B cell (primary cell): ENCODE measurements at regions not wholly inside any gene's neighbourhood (a gene's known extent, or its start where the extent isn't known, plus 50 kb on each side); places are given as distances from the start of the nearest gene placed in this dataset.

ENCODE experiments used
- ATAC-seq: fragments of 200-7000 bp; cut with Tn5 transposase; one replicate; pipeline ENCODE4 v1.10.0; 2021; ENCODE audit warnings: low read depth, mild to moderate bottlenecking, moderate number of reproducible peaks, moderate library complexity
- CTCF ChIA-PET: fragments of 350-600 bp; sonication (Branson Sonifier 250); formaldehyde crosslinking; loops from one replicate; lab custom pipeline; 2021; ENCODE audit warnings: antibody characterized with exemption, inconsistent platforms; lab: Charles Lee
- POLR2A ChIA-PET: fragments of 350-600 bp; sonication (Branson Sonifier 250); formaldehyde crosslinking; loops from one replicate; lab custom pipeline; 2021; ENCODE audit warnings: antibody characterized with exemption; lab: Charles Lee
- DNase-seq: peaks from one replicate; pipeline ENCODE4 v3.0.0; 2013
- H2AFZ ChIP-seq: 2 replicates; pipeline ENCODE4 v1.6.1; 2012; ENCODE audit warnings: mild to moderate bottlenecking, low read depth, low read length; ENCODE audit not compliant: insufficient read depth, poor library complexity, severe bottlenecking
- H3K27ac ChIP-seq, 2 donors: 1 replicate in 1 of 2; 2 replicates in 1 of 2; pipeline ENCODE4 v1.5.1; 2012 to 2013; ENCODE audit warnings: low read length in 2 of 2, mild to moderate bottlenecking in 2 of 2, moderate library complexity in 1 of 2
- H3K27me3 ChIP-seq, 4 experiments: fragments of 200-600 bp in 1 of 4; sonication (generic) in 1 of 4; replicated peaks in 1 of 4; 1 replicate in 2 of 4; 2 replicates in 2 of 4; pipeline versions ENCODE4 v1.6.1 to v1.7.0; 2013 to 2016; ENCODE audit warnings: low read length in 3 of 4, mild to moderate bottlenecking in 2 of 4, mixed read lengths in 1 of 4, moderate library complexity in 1 of 4; ENCODE audit not compliant: insufficient read depth in 4 of 4, control insufficient read depth in 3 of 4; ENCODE audit errors: control extremely low read depth in 1 of 4
- H3K36me3 ChIP-seq, 2 experiments: replicated peaks in 1 of 2; 1 replicate in 1 of 2; 2 replicates in 1 of 2; pipeline versions ENCODE4 v1.6.1 to v1.7.1; 2013; ENCODE audit warnings: low read length in 1 of 2; ENCODE audit not compliant: insufficient read depth in 2 of 2, control insufficient read depth in 1 of 2; ENCODE audit errors: control extremely low read depth in 1 of 2, extremely low read depth in 1 of 2
- H3K4me1 ChIP-seq, 2 donors: fragments of 200-600 bp in 1 of 2; sonication (generic) in 1 of 2; 1 replicate in 1 of 2; 2 replicates in 1 of 2; pipeline versions ENCODE4 v1.5.1 to v1.6.1; 2013 to 2017; ENCODE audit warnings: low read length in 2 of 2; ENCODE audit not compliant: control insufficient read depth in 2 of 2, insufficient read depth in 2 of 2
- H3K4me2 ChIP-seq: replicated peaks from 2 replicates; pipeline ENCODE3; 2012; ENCODE audit warnings: mild to moderate bottlenecking, low read depth, low read length; ENCODE audit not compliant: poor library complexity, severe bottlenecking
- H3K4me3 ChIP-seq, 5 experiments: fragments of 200-600 bp in 1 of 5; sonication (generic) in 1 of 5; 1 replicate in 3 of 5; 2 replicates in 2 of 5; pipeline versions ENCODE4 v1.5.1 to v1.7.0; 2011 to 2016; ENCODE audit warnings: low read length in 4 of 5, mild to moderate bottlenecking in 4 of 5, low read depth in 2 of 5, control low read depth in 1 of 5, moderate library complexity in 1 of 5; ENCODE audit not compliant: insufficient read depth in 1 of 5; ENCODE audit errors: control extremely low read depth in 1 of 5, extremely low read depth in 1 of 5
- H3K79me2 ChIP-seq: fragments of 200-600 bp; sonication (generic); one replicate; pipeline ENCODE4 v1.6.0; 2016; ENCODE audit warnings: low read length; ENCODE audit not compliant: control insufficient read depth, insufficient read depth
- H3K9ac ChIP-seq: fragments of 200-600 bp; sonication (generic); 2 replicates; pipeline ENCODE4 v1.6.1; 2017; ENCODE audit warnings: mild to moderate bottlenecking, low read length, moderate library complexity
- H3K9me3 ChIP-seq, 3 donors: one replicate each; pipeline versions ENCODE4 v1.6.1 to v1.7.1; 2013; ENCODE audit warnings: low read length in 2 of 3; ENCODE audit not compliant: control insufficient read depth in 2 of 3, insufficient read depth in 1 of 3; ENCODE audit errors: control extremely low read depth in 1 of 3
- H4K20me1 ChIP-seq: 2 replicates; pipeline ENCODE4 v1.6.0; 2012; ENCODE audit warnings: mild to moderate bottlenecking, low read length; ENCODE audit not compliant: insufficient read depth, control insufficient read depth, poor library complexity, severe bottlenecking
- H3K27ac Mint-ChIP-seq: one replicate; pipeline ENCODE4 v1.8.0; 2021; ENCODE audit warnings: mixed read lengths
- H3K27me3 Mint-ChIP-seq: one replicate; pipeline ENCODE4 v1.8.0; 2021; ENCODE audit warnings: mixed read lengths
- H3K4me1 Mint-ChIP-seq: one replicate; pipeline ENCODE4 v1.8.0; 2021; ENCODE audit warnings: mixed read lengths
- H3K4me3 Mint-ChIP-seq: one replicate; pipeline ENCODE4 v1.8.0; 2021; ENCODE audit warnings: mixed read lengths
- H3K9me3 Mint-ChIP-seq: one replicate; pipeline ENCODE4 v1.8.0; 2022; ENCODE audit warnings: mixed read lengths; ENCODE audit not compliant: insufficient read depth
- CTCF ChIP-seq: fragments of 200-600 bp; IDR thresholded peaks from one replicate; pipeline ENCODE4 v1.8.0; 2022; ENCODE audit warnings: antibody characterized with exemption, mild to moderate bottlenecking
- EZH2 ChIP-seq: IDR thresholded peaks from 2 replicates; pipeline ENCODE4 v1.6.1; 2012; ENCODE audit warnings: borderline replicate concordance, low read depth, mild to moderate bottlenecking, moderate library complexity, low read length; ENCODE audit not compliant: insufficient read depth, poor library complexity, severe bottlenecking
- WGBS: methylation state at CpG from one replicate; pipeline ENCODE4 v1.1.5; 2013; ENCODE audit warnings: missing lambda C conversion rate; ENCODE audit not compliant: insufficient coverage; 5-methylcytosine and 5-hydroxymethylcytosine counted together
- intact Hi-C: fragments of 100-400 bp; cut with micrococcal nuclease; formaldehyde crosslinking; loops from one replicate; pipeline ENCODE4 v1.10.0; 2022

- ATAC-seq = no peak
- H3K4me1 ChIP-seq = no peaks in the 10 kb centered on the region
- Mint-ChIP-seq H3K27ac (no peak overlapping the region), H3K4me1 (peaks cover 5% of the 10 kb centered on the region), H3K4me3 (no peak overlapping the region), H3K9me3 (no peaks in the 10 kb centered on the region), H3K27me3 (peaks cover 7% of the 10 kb centered on the region)
- H3K36me3 ChIP-seq = no peaks in the 10 kb centered on the region
- ChIA-PET CTCF (no interaction called here), POLR2A (no interaction called here)
- no peak overlapping the region for H3K4me2 ChIP-seq
- H3K79me2 ChIP-seq = no peaks in the 10 kb centered on the region
- H4K20me1 ChIP-seq = no peaks in the 10 kb centered on the region
- peaks cover 0 to 2% (median 0%) of the 10 kb centered on the region in 4 experiments for H3K27me3 ChIP-seq
- intact Hi-C loops = no loop called here
- 42% methylated on average over 3 of the region's 6 CpGs for WGBS
- no peak overlapping the region for H3K9ac ChIP-seq
- TF ChIP-seq EZH2 = no peak
- TF ChIP-seq CTCF = no peak
- H3K9me3 ChIP-seq = peaks cover 0 to 3% (median 0%) of the 10 kb centered on the region in 3 donors
- H2AFZ ChIP-seq = no peak overlapping the region
- H3K27ac ChIP-seq = no peak overlapping the region
- no peak overlapping the region for H3K4me3 ChIP-seq
- no peak for DNase-seq
Observed at GRCh38 chr2:236871500-236872001, 214.1 kb upstream of the COPS8 start.

- peaks cover 7% of the 10 kb centered on the region for H3K27me3 Mint-ChIP-seq
- Histone ChIP-seq H3K27me3 (peaks cover 0 to 2% (median 0%) of the 10 kb centered on the region in 4 experiments), H2AFZ (no peak overlapping the region), H3K9ac (no peak overlapping the region), H3K36me3 (no peaks in the 10 kb centered on the region), H3K9me3 (peaks cover 0 to under 1% (median 0%) of the 10 kb centered on the region in 3 donors), H3K27ac (no peak overlapping the region), H3K79me2 (no peaks in the 10 kb centered on the region), H3K4me1 (no peaks in the 10 kb centered on the region), H4K20me1 (no peaks in the 10 kb centered on the region), H3K4me2 (no peak overlapping the region), H3K4me3 (no peak overlapping the region)
- peaks cover 5% of the 10 kb centered on the region for H3K4me1 Mint-ChIP-seq
- intact Hi-C loops = no loop called here
- no peak overlapping the region for H3K27ac Mint-ChIP-seq
- no peak overlapping the region for H3K4me3 Mint-ChIP-seq
- 100% methylated on average over 1 of the region's 4 CpGs for WGBS
- ChIA-PET POLR2A (no interaction called here), CTCF (no interaction called here)
- TF ChIP-seq EZH2 (no peak), CTCF (no peak)
- H3K9me3 Mint-ChIP-seq = no peaks in the 10 kb centered on the region
- DNase-seq (no peak), ATAC-seq (no peak)
Observed at GRCh38 chr2:236872015-236872414, 213.7 kb upstream of the COPS8 start.
